Breast epithelium (tissue), 4 donors: ENCODE measurements at regions not wholly inside any gene's neighbourhood (a gene's known extent, or its start where the extent isn't known, plus 50 kb on each side); places are given as distances from the start of the nearest gene placed in this dataset.

ENCODE experiments used
- DNase-seq, 2 donors: peaks; one replicate each; pipeline ENCODE4 v3.0.0-alpha.2; 2019; ENCODE audit warnings: low spot score in 2 of 2
- H3K27ac ChIP-seq, 2 donors: fragments of 200-600 bp; sonication (generic) in 1 of 2; one replicate each; pipeline ENCODE4 v1.5.1; 2016 to 2019; ENCODE audit warnings: mild to moderate bottlenecking in 1 of 2
- H3K27me3 ChIP-seq, 2 donors: fragments of 200-600 bp; sonication (generic) in 1 of 2; one replicate each; pipeline versions ENCODE4 v1.5.1 to v1.6.0; 2017 to 2019; ENCODE audit warnings: control low read depth in 1 of 2, mild to moderate bottlenecking in 1 of 2
- H3K36me3 ChIP-seq: fragments of 200-600 bp; one replicate; pipeline ENCODE4 v1.5.1; 2019
- H3K4me1 ChIP-seq, 2 donors: fragments of 200-600 bp; sonication (generic); one replicate each; pipeline ENCODE4 v1.5.1; 2016 to 2019; ENCODE audit warnings: control low read depth in 1 of 2
- H3K4me3 ChIP-seq, 3 donors: fragments of 200-600 bp; sonication (generic); 1 replicate in 2 of 3; 2 replicates in 1 of 3; pipeline ENCODE4 v1.5.1; 2016 to 2019; ENCODE audit warnings: mild to moderate bottlenecking in 3 of 3, moderate library complexity in 2 of 3
- H3K9me3 ChIP-seq, 2 donors: fragments of 200-600 bp; sonication (generic) in 1 of 2; one replicate each; pipeline ENCODE4 v1.5.1; 2016 to 2019; ENCODE audit warnings: control low read depth in 1 of 2
- CTCF ChIP-seq, 3 donors: fragments of 450-650 bp; IDR thresholded peaks; one replicate each; pipeline ENCODE4 v1.5.1; 2016 to 2017; ENCODE audit warnings: antibody characterized with exemption in 3 of 3, mild to moderate bottlenecking in 3 of 3, moderate library complexity in 3 of 3
- POLR2A ChIP-seq: fragments of 450-650 bp; IDR thresholded peaks from one replicate; pipeline ENCODE4 v1.6.1; 2016; ENCODE audit warnings: antibody characterized with exemption, mild to moderate bottlenecking, moderate library complexity
- POLR2AphosphoS5 ChIP-seq, 3 donors: sonication (generic); formaldehyde crosslinking; IDR thresholded peaks; one replicate each; pipeline ENCODE4 v1.6.1; 2017; ENCODE audit warnings: antibody characterized with exemption in 3 of 3
- intact Hi-C: fragments of 100-400 bp; cut with DNase I; formaldehyde crosslinking; loops from one replicate; pipeline ENCODE4 v1.15.1; 2023; ENCODE audit warnings: low total_unique reads

DNA sequence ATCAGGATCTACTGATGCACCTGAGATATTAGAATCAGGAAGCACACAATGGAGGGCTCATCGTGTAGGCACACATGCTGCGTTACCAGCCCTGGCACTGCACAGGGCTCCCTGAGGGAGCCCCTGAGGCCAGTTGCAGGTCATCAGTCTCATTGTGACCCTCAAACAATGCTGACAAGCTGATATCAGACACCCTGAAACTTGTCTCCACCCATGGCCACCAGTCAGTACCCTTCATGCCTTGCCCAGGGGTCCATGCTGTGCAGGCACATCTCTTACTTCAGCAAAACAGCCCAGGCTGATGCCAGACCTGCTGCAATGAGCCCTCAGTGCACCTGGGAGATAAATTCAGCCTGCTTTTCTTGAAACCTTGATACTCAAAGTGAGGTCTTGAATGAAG, 59.5 kb upstream of the SLC6A11 start:
- DNase-seq, result no peak
- no peak for TF ChIP-seq CTCF (IDR thresholded peaks at IDR 0.05)
- TF ChIP-seq POLR2AphosphoS5 (IDR thresholded peaks at IDR 0.05), result no peak
- no peak for TF ChIP-seq POLR2A
- H3K36me3 ChIP-seq, result no peaks in the 10 kb centered on the region
- intact Hi-C loops, result no loop called here
- H3K4me1 ChIP-seq, result no peaks in the 10 kb centered on the region
- no peak overlapping the region for H3K27ac ChIP-seq
- no peak overlapping the region for H3K4me3 ChIP-seq
- H3K27me3 ChIP-seq, result peaks cover 0 to 27% of the 10 kb centered on the region in 2 donors
- H3K9me3 ChIP-seq, result no peaks in the 10 kb centered on the region

DNA sequence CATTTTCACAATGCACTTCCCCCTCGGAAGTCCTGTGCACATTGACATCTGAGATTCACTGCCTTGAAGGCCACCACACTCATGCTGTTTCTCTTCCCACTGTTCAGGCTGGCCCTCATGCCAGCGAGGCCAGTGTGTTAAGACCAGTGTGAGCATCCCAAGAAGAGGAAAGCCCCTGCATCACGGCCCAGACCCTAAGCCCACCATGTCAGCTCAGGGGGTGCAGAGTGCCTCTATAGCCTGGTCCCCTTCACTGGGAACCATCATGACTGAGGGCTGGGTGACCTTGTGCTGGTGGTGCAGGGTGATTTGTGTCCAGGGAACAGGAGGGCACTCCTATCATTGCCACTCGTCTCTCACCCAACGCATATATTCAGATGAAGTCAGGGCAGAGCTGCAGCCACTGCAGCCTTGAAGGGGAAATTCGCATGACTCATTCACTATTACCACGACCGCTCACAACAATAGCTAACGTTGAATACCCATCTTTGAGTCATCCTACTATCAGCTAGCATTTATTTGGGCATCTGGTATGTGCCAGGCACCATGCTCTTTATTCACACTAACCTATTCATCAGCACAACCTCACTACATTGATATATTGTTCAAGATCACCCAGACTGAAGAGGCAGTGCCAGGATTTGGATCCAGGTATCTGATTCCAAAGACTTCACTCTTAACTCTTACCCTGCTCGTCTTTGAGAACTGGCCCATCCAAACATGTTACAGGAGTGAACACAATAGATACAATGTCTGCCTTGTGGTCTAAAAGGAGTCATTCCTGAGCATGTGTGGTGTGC, 58.8 kb upstream of the SLC6A11 start:
- no peaks in the 10 kb centered on the region for H3K4me1 ChIP-seq
- no peak overlapping the region for H3K27ac ChIP-seq
- no peaks in the 10 kb centered on the region for H3K36me3 ChIP-seq
- TF ChIP-seq CTCF (IDR thresholded peaks at IDR 0.05) (no peak), POLR2A (no peak), POLR2AphosphoS5 (IDR thresholded peaks at IDR 0.05) (no peak)
- intact Hi-C loops, result no loop called here
- peaks cover 0 to 32% of the 10 kb centered on the region in 2 donors for H3K27me3 ChIP-seq
- H3K4me3 ChIP-seq, result no peak overlapping the region
- no peaks in the 10 kb centered on the region for H3K9me3 ChIP-seq
- no peak for DNase-seq

GRCh38 chr3:10757821-10758130, 58.3 kb upstream of the SLC6A11 start:
- TF ChIP-seq POLR2A (no peak), CTCF (IDR thresholded peaks at IDR 0.05) (no peak), POLR2AphosphoS5 (IDR thresholded peaks at IDR 0.05) (no peak)
- H3K4me1 ChIP-seq, result no peaks in the 10 kb centered on the region
- no peaks in the 10 kb centered on the region for H3K36me3 ChIP-seq
- no peak overlapping the region for H3K27ac ChIP-seq
- H3K9me3 ChIP-seq, result no peaks in the 10 kb centered on the region
- intact Hi-C loops, result no loop called here
- H3K27me3 ChIP-seq, result peaks cover 0 to 27% of the 10 kb centered on the region in 2 donors
- H3K4me3 ChIP-seq, result no peak overlapping the region
- DNase-seq, result no peak

- peak; percentile 29 to 69 for DNase-seq
- Histone ChIP-seq H3K27me3 (peaks cover 0 to 29% of the 10 kb centered on the region in 2 donors), H3K4me1 (no peaks in the 10 kb centered on the region), H3K4me3 (no peak overlapping the region), H3K9me3 (no peaks in the 10 kb centered on the region), H3K36me3 (no peaks in the 10 kb centered on the region), H3K27ac (no peak overlapping the region)
- intact Hi-C loops, result no loop called here
- no peak for TF ChIP-seq POLR2AphosphoS5 (IDR thresholded peaks at IDR 0.05)
- TF ChIP-seq CTCF (IDR thresholded peaks at IDR 0.05), result peak in 2 of 3 donors; percentile 64 to 66
These were observed 57.6 kb upstream of the SLC6A11 start for GRCh38 chr3:10758304-10759037.

GRCh38 chr3:10759495-10759894, 56.5 kb upstream of the SLC6A11 start:
- DNase-seq, result no peak
- H3K9me3 ChIP-seq, result no peaks in the 10 kb centered on the region
- intact Hi-C loops, result no loop called here
- H3K4me3 ChIP-seq, result no peak overlapping the region
- H3K27ac ChIP-seq, result no peak overlapping the region
- TF ChIP-seq POLR2AphosphoS5 (IDR thresholded peaks at IDR 0.05), result no peak
- no peak for TF ChIP-seq POLR2A
- TF ChIP-seq CTCF (IDR thresholded peaks at IDR 0.05), result no peak
- H3K36me3 ChIP-seq, result no peaks in the 10 kb centered on the region
- H3K27me3 ChIP-seq, result peaks cover 0 to 33% of the 10 kb centered on the region in 2 donors
- no peaks in the 10 kb centered on the region for H3K4me1 ChIP-seq
